ENCODE measurements at regions not wholly inside any gene's neighbourhood (a gene's known extent, or its start where the extent isn't known, plus 50 kb on each side); places are given as distances from the start of the nearest gene placed in this dataset.

DNA sequence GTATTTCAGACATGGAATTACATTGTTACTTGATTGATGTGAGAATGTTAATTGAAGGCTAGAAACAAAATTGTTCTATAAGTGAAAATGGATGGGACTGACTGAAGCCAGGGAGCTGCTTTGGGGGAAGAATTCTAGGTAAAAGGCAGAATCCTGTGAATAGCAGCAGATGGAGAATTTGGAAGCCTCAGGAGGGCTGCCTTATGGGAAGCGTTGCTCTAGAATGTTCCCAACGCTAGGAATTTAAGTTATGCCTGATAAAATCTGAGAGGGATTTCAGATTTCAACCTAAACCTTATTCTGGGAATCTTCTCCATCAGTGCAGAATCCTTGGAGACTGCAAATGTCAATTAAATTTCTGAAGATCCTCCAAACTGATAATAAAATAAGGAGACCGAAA is 858.2 kb upstream of the FLRT2 start:
- Histone ChIP-seq H3K4me3 (ENCODE audit: low read length in 2 of 2) (no peak overlapping the region), H3K36me3 (ENCODE audit: control insufficient read depth in 2 of 2, insufficient read depth in 2 of 2, low read length in 1 of 2) (no peaks in the 10 kb centered on the region), H3K27me3 (ENCODE audit: control insufficient read depth in 2 of 2, insufficient read depth in 1 of 2, low read length in 1 of 2) (no peaks in the 10 kb centered on the region), H3K4me1 (ENCODE audit: control insufficient read depth in 2 of 2, insufficient read depth in 2 of 2, low read length in 2 of 2) (no peaks in the 10 kb centered on the region), H3K27ac (ENCODE audit: low read depth in 1 of 2, low read length in 1 of 2) (no peak overlapping the region), H3K9me3 (ENCODE audit: control insufficient read depth in 2 of 2, insufficient read depth in 1 of 2, low read length in 1 of 2) (no peaks in the 10 kb centered on the region)
- DNase-seq (ENCODE audit: low read depth in 6 of 9, low spot score in 9 of 9) = no peak
- WGBS = 61% methylated on average over 3 of the region's 3 CpGs

DNA sequence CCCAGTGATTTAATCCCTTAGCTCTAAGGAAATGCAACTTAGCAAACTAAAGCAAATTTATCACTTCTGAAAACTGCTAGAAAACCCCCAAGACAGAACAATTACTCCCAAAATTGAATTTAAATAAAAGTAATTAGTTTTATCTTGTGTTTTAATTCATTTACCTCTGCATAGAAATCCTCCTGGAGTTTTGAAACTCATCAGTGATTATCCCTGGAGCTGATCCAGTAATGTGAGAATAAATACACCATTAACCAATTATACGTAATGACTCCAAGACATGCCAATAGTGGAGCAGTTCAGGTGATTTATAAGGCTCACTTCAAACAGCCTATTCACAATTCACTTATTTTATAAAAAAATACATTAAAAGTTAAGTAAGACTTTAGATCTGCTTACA is 855.3 kb upstream of the FLRT2 start:
- no peaks in the 10 kb centered on the region for H3K9me3 ChIP-seq (ENCODE audit: control insufficient read depth in 2 of 2, insufficient read depth in 1 of 2, low read length in 1 of 2)
- no peaks in the 10 kb centered on the region for H3K4me1 ChIP-seq (ENCODE audit: control insufficient read depth in 2 of 2, insufficient read depth in 2 of 2, low read length in 2 of 2)
- WGBS = 90% methylated on average over 1 of the region's 1 CpG
- no peak overlapping the region for H3K4me3 ChIP-seq (ENCODE audit: low read length in 2 of 2)
- no peaks in the 10 kb centered on the region for H3K27me3 ChIP-seq (ENCODE audit: control insufficient read depth in 2 of 2, insufficient read depth in 1 of 2, low read length in 1 of 2)
- H3K36me3 ChIP-seq (ENCODE audit: control insufficient read depth in 2 of 2, insufficient read depth in 2 of 2, low read length in 1 of 2) = no peaks in the 10 kb centered on the region
- no peak for DNase-seq (ENCODE audit: low read depth in 6 of 9, low spot score in 9 of 9)
- H3K27ac ChIP-seq (ENCODE audit: low read depth in 1 of 2, low read length in 1 of 2) = no peak overlapping the region

DNA sequence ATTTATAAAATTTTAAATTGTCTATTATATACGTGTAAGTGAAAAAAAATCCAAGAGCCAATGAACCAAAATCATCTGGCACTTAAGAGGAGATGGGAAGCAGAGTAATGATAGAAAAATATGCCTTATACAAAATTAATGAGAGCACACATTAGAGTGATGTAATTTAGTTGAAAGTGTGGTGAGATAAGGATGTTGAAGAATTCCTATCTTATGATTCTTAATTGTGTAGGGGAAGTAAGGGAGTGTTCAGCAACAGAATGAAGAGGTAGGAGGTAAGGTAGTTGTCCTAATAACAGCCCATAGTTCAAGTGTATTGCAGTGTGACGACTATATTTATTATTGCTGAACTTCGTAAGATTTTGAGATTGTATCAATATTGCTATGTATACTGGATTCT is 843.4 kb upstream of the FLRT2 start:
- H3K36me3 ChIP-seq (ENCODE audit: control insufficient read depth in 2 of 2, insufficient read depth in 2 of 2, low read length in 1 of 2) = no peaks in the 10 kb centered on the region
- 61% methylated on average over 3 of the region's 3 CpGs for WGBS
- no peaks in the 10 kb centered on the region for H3K27me3 ChIP-seq (ENCODE audit: control insufficient read depth in 2 of 2, insufficient read depth in 1 of 2, low read length in 1 of 2)
- no peaks in the 10 kb centered on the region for H3K9me3 ChIP-seq (ENCODE audit: control insufficient read depth in 2 of 2, insufficient read depth in 1 of 2, low read length in 1 of 2)
- H3K4me3 ChIP-seq (ENCODE audit: low read length in 2 of 2) = no peak overlapping the region
- no peaks in the 10 kb centered on the region for H3K4me1 ChIP-seq (ENCODE audit: control insufficient read depth in 2 of 2, insufficient read depth in 2 of 2, low read length in 2 of 2)
- DNase-seq (ENCODE audit: low read depth in 6 of 9, low spot score in 9 of 9) = no peak
- no peak overlapping the region for H3K27ac ChIP-seq (ENCODE audit: low read depth in 1 of 2, low read length in 1 of 2)

DNA sequence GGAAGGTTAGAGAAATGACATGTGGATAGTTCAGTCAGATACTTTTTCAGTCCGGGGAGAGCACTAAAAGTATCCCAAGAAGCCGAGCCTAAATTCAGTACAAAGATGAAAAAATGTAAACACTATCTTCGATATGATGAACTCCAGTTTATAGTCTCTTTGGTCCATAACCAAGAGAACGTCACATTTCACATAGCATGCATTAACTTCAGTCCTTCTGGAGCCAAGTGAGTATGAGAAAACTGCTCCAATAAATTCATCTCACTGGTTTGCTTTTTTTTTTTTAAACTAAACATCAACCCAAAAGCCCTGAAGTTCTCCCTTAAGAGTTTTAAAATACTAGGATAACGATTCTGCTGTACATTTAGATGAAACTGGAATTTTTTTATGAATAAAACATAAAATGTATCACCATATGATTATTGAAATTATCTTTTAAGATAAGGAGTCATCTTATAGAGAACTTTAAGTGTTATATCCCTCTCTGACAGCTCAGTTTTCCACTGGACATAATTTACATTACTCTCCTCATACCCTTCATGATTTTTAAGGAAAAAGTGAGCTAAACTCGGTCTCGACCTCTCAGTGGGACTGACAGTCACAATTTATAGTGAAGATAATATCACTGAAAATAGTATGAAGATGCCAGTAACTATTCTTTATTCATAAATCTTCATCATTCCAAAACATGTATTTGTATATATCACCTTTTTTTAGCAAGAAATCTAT is 841.5 kb upstream of the FLRT2 start:
- Histone ChIP-seq H3K4me1 (ENCODE audit: control insufficient read depth in 2 of 2, insufficient read depth in 2 of 2, low read length in 2 of 2) (no peaks in the 10 kb centered on the region), H3K27me3 (ENCODE audit: control insufficient read depth in 2 of 2, insufficient read depth in 1 of 2, low read length in 1 of 2) (no peaks in the 10 kb centered on the region), H3K27ac (ENCODE audit: low read depth in 1 of 2, low read length in 1 of 2) (no peak overlapping the region), H3K36me3 (ENCODE audit: control insufficient read depth in 2 of 2, insufficient read depth in 2 of 2, low read length in 1 of 2) (no peaks in the 10 kb centered on the region), H3K9me3 (ENCODE audit: control insufficient read depth in 2 of 2, insufficient read depth in 1 of 2, low read length in 1 of 2) (no peaks in the 10 kb centered on the region), H3K4me3 (ENCODE audit: low read length in 2 of 2) (no peak overlapping the region)
- no peak for DNase-seq (ENCODE audit: low read depth in 6 of 9, low spot score in 9 of 9)
- WGBS = 91% methylated on average over 7 of the region's 7 CpGs

DNA sequence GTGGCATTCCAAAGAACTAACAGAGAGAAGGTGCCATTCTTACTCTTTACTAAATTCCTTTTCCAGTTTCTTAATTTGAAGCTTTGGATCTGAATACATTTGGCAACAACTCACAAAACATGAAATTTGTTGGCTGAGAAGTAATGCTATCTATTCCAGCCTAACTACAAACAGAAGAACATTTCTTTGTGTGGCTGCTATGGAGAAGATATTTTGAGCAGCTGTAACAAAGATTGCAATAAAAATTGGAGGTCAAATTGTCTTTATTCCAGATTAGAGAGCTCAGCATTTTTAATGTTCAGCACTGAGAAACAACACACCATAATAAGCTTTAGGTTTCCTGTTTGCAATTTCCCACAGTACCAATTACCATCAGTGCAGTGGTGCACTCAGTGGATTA is 835.8 kb upstream of the FLRT2 start:
- no peaks in the 10 kb centered on the region for H3K9me3 ChIP-seq (ENCODE audit: control insufficient read depth in 2 of 2, insufficient read depth in 1 of 2, low read length in 1 of 2)
- no peaks in the 10 kb centered on the region for H3K36me3 ChIP-seq (ENCODE audit: control insufficient read depth in 2 of 2, insufficient read depth in 2 of 2, low read length in 1 of 2)
- no peaks in the 10 kb centered on the region for H3K4me1 ChIP-seq (ENCODE audit: control insufficient read depth in 2 of 2, insufficient read depth in 2 of 2, low read length in 2 of 2)
- H3K27me3 ChIP-seq (ENCODE audit: control insufficient read depth in 2 of 2, insufficient read depth in 1 of 2, low read length in 1 of 2) = no peaks in the 10 kb centered on the region
- no peak for DNase-seq (ENCODE audit: low read depth in 6 of 9, low spot score in 9 of 9)
- H3K27ac ChIP-seq (ENCODE audit: low read depth in 1 of 2, low read length in 1 of 2) = no peak overlapping the region
- no peak overlapping the region for H3K4me3 ChIP-seq (ENCODE audit: low read length in 2 of 2)

DNA sequence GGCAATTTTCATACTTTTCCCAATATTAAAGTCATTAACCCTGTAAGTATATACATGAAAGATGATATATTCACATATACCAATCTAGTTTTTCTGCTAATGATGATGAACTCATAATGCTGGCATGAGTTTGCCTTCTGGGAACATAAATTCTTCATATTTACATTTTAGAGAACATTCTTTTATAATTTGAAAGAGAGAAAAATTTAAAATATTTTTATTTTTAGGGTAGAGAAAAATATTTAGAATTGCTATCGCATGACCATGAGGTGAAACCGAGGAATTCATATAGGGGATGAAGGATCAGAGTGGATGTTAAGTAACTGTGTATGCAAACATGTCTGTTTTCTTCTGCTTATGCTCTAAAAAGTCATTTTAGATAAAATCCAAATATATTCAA is 825.3 kb upstream of the FLRT2 start:
- H3K36me3 ChIP-seq (ENCODE audit: control insufficient read depth in 2 of 2, insufficient read depth in 2 of 2, low read length in 1 of 2) = no peaks in the 10 kb centered on the region
- no peak overlapping the region for H3K4me3 ChIP-seq (ENCODE audit: low read length in 2 of 2)
- no peak for DNase-seq (ENCODE audit: low read depth in 6 of 9, low spot score in 9 of 9)
- H3K9me3 ChIP-seq (ENCODE audit: control insufficient read depth in 2 of 2, insufficient read depth in 1 of 2, low read length in 1 of 2) = no peaks in the 10 kb centered on the region
- H3K27ac ChIP-seq (ENCODE audit: low read depth in 1 of 2, low read length in 1 of 2) = no peak overlapping the region
- no peaks in the 10 kb centered on the region for H3K4me1 ChIP-seq (ENCODE audit: control insufficient read depth in 2 of 2, insufficient read depth in 2 of 2, low read length in 2 of 2)
- WGBS = 94% methylated on average over 2 of the region's 2 CpGs
- no peaks in the 10 kb centered on the region for H3K27me3 ChIP-seq (ENCODE audit: control insufficient read depth in 2 of 2, insufficient read depth in 1 of 2, low read length in 1 of 2)

DNA sequence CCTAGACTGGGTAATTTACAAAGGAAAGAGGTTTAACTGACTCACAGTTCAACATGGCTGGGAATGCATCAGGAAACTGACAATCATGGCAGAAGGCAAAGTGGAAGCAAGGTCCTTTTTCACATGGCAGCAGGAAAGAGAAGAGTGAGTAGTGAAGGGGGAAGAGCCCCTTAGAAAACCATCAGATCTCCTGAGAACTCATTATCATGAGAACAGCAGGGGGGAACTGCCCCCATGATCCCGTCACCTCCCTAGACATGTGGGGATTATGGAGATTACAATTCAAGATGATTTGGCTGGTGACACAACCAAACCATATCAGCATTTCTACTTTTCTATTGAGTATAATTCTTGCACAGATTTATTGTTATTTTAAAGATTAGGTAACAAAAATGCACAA is 822.1 kb upstream of the FLRT2 start:
- whole genome bisulfite sequencing = 92% methylated on average over 1 of the region's 1 CpG
- Histone ChIP-seq H3K4me3 (ENCODE audit: low read length in 2 of 2) (no peak overlapping the region), H3K36me3 (ENCODE audit: control insufficient read depth in 2 of 2, insufficient read depth in 2 of 2, low read length in 1 of 2) (no peaks in the 10 kb centered on the region), H3K27ac (ENCODE audit: low read depth in 1 of 2, low read length in 1 of 2) (no peak overlapping the region), H3K27me3 (ENCODE audit: control insufficient read depth in 2 of 2, insufficient read depth in 1 of 2, low read length in 1 of 2) (no peaks in the 10 kb centered on the region), H3K9me3 (ENCODE audit: control insufficient read depth in 2 of 2, insufficient read depth in 1 of 2, low read length in 1 of 2) (no peaks in the 10 kb centered on the region), H3K4me1 (ENCODE audit: control insufficient read depth in 2 of 2, insufficient read depth in 2 of 2, low read length in 2 of 2) (no peaks in the 10 kb centered on the region)
- DNase-seq (ENCODE audit: low read depth in 6 of 9, low spot score in 9 of 9) = no peak

DNA sequence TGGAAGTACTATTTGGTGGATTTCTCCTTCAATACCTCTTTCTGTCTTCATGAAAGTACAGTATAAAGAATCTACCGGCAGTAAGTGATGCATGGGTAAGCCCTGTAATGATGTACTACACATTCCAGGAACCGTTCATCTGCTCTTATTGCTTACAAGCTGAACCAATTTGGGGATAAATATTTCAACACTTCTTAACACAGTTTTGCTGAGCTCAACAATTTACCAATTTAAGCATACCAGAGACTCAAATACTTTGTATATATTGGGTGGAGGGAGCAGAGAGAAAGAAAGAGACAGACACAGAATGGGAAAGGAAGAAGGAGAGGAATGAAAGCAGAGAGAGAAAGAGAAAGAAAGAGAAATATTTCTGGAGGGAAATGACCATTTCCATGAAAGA is 821.1 kb upstream of the FLRT2 start:
- no peak for DNase-seq (ENCODE audit: low read depth in 6 of 9, low spot score in 9 of 9)
- Histone ChIP-seq H3K27me3 (ENCODE audit: control insufficient read depth in 2 of 2, insufficient read depth in 1 of 2, low read length in 1 of 2) (no peaks in the 10 kb centered on the region), H3K36me3 (ENCODE audit: control insufficient read depth in 2 of 2, insufficient read depth in 2 of 2, low read length in 1 of 2) (no peaks in the 10 kb centered on the region), H3K9me3 (ENCODE audit: control insufficient read depth in 2 of 2, insufficient read depth in 1 of 2, low read length in 1 of 2) (no peaks in the 10 kb centered on the region), H3K27ac (ENCODE audit: low read depth in 1 of 2, low read length in 1 of 2) (no peak overlapping the region), H3K4me3 (ENCODE audit: low read length in 2 of 2) (no peak overlapping the region), H3K4me1 (ENCODE audit: control insufficient read depth in 2 of 2, insufficient read depth in 2 of 2, low read length in 2 of 2) (no peaks in the 10 kb centered on the region)
- 86% methylated on average over 2 of the region's 2 CpGs for WGBS

DNA sequence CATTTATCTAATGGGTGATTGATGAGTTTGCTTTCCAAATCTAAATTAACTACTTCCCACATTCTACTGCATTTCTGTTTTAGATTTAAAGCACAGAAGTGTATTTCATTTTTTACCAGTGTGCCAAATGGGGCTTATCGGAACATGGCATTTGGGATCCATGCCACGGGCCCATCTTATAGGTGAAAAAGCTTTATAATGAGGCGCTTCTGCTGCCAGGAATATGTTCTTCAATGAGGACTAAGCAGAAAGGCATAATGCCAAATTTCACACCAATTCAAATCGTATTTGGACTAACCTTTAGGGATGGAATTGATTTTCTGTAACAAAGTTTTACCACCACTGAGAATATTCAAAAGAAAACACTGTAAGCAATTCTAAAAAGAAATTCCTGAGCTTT is 803.5 kb upstream of the FLRT2 start:
- no peaks in the 10 kb centered on the region for H3K36me3 ChIP-seq (ENCODE audit: control insufficient read depth in 2 of 2, insufficient read depth in 2 of 2, low read length in 1 of 2)
- 89% methylated on average over 4 of the region's 4 CpGs for WGBS
- H3K9me3 ChIP-seq (ENCODE audit: control insufficient read depth in 2 of 2, insufficient read depth in 1 of 2, low read length in 1 of 2) = no peaks in the 10 kb centered on the region
- no peak overlapping the region for H3K27ac ChIP-seq (ENCODE audit: low read depth in 1 of 2, low read length in 1 of 2)
- no peaks in the 10 kb centered on the region for H3K4me1 ChIP-seq (ENCODE audit: control insufficient read depth in 2 of 2, insufficient read depth in 2 of 2, low read length in 2 of 2)
- no peak for DNase-seq (ENCODE audit: low read depth in 6 of 9, low spot score in 9 of 9)
- H3K27me3 ChIP-seq (ENCODE audit: control insufficient read depth in 2 of 2, insufficient read depth in 1 of 2, low read length in 1 of 2) = no peaks in the 10 kb centered on the region
- H3K4me3 ChIP-seq (ENCODE audit: low read length in 2 of 2) = no peak overlapping the region

All from thymus (tissue), 11 donors.